WTC11 (cell line): ENCODE measurements at regions not wholly inside any gene's neighbourhood (a gene's known extent, or its start where the extent isn't known, plus 50 kb on each side); places are given as distances from the start of the nearest gene placed in this dataset.

Source experiments
- TEAD4 ChIP-seq: sonication (generic); formaldehyde crosslinking; IDR thresholded peaks from 2 replicates; pipeline ENCODE4 v1.8.0; 2022; ENCODE audit warnings: mild to moderate bottlenecking, missing genetic modification reagents
- TF ChIP-seq, protein P1 (sequence below): fragments of 200-600 bp; IDR thresholded peaks from 2 replicates; pipeline ENCODE4 v1.8.0; 2022; ENCODE audit warnings: antibody characterized with exemption
- TF ChIP-seq, protein P2 (sequence below): sonication (generic); formaldehyde crosslinking; IDR thresholded peaks from 2 replicates; pipeline ENCODE4 v1.8.1; 2023; ENCODE audit warnings: mild to moderate bottlenecking, moderate library complexity, missing genetic modification reagents
- TF ChIP-seq, protein P3 (sequence below): sonication (generic); formaldehyde crosslinking; IDR thresholded peaks from 2 replicates; pipeline ENCODE4 v1.8.1; 2022; ENCODE audit warnings: low read depth, missing genetic modification reagents, borderline replicate concordance

DNA sequence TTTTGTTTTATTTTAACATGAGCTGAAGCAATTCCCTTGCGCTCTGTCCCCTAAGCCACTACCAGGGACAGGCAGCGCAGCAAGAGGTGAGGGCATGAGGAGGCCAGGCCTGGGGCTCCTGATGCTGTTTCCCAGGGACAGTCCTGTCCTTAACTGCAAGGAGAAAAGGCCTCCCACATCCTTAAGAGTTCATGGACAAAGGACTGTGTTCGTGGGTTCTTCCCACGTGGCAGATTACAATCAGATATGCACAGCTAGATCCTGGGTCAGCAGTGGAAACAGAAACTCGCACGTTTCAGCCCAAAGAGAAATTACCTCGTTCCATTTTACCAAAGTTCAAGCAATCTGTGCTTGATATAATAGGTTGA lies 85.8 kb downstream of the MIS18A start:
- TF ChIP-seq, protein P1, sequence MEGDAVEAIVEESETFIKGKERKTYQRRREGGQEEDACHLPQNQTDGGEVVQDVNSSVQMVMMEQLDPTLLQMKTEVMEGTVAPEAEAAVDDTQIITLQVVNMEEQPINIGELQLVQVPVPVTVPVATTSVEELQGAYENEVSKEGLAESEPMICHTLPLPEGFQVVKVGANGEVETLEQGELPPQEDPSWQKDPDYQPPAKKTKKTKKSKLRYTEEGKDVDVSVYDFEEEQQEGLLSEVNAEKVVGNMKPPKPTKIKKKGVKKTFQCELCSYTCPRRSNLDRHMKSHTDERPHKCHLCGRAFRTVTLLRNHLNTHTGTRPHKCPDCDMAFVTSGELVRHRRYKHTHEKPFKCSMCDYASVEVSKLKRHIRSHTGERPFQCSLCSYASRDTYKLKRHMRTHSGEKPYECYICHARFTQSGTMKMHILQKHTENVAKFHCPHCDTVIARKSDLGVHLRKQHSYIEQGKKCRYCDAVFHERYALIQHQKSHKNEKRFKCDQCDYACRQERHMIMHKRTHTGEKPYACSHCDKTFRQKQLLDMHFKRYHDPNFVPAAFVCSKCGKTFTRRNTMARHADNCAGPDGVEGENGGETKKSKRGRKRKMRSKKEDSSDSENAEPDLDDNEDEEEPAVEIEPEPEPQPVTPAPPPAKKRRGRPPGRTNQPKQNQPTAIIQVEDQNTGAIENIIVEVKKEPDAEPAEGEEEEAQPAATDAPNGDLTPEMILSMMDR = no peak
- TF ChIP-seq, protein P2, sequence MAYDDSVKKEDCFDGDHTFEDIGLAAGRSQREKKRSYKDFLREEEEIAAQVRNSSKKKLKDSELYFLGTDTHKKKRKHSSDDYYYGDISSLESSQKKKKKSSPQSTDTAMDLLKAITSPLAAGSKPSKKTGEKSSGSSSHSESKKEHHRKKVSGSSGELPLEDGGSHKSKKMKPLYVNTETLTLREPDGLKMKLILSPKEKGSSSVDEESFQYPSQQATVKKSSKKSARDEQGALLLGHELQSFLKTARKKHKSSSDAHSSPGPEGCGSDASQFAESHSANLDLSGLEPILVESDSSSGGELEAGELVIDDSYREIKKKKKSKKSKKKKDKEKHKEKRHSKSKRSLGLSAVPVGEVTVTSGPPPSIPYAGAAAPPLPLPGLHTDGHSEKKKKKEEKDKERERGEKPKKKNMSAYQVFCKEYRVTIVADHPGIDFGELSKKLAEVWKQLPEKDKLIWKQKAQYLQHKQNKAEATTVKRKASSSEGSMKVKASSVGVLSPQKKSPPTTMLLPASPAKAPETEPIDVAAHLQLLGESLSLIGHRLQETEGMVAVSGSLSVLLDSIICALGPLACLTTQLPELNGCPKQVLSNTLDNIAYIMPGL (CRISPR knock-in tag) = no peak
- no peak for TF ChIP-seq TEAD4
- TF ChIP-seq, protein P3, sequence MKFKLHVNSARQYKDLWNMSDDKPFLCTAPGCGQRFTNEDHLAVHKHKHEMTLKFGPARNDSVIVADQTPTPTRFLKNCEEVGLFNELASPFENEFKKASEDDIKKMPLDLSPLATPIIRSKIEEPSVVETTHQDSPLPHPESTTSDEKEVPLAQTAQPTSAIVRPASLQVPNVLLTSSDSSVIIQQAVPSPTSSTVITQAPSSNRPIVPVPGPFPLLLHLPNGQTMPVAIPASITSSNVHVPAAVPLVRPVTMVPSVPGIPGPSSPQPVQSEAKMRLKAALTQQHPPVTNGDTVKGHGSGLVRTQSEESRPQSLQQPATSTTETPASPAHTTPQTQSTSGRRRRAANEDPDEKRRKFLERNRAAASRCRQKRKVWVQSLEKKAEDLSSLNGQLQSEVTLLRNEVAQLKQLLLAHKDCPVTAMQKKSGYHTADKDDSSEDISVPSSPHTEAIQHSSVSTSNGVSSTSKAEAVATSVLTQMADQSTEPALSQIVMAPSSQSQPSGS = no peak
